AG04450 (cell line): ENCODE measurements at regions not wholly inside any gene's neighbourhood (a gene's known extent, or its start where the extent isn't known, plus 50 kb on each side); places are given as distances from the start of the nearest gene placed in this dataset.

Source experiments
- CTCF ChIA-PET: fragments of 300-600, 350-600 bp; formaldehyde crosslinking; extraction: SDS; loops from one replicate; lab custom pipeline; 2022; ENCODE audit warnings: antibody characterized with exemption, inconsistent platforms; lab: Charles Lee
- POLR2A ChIA-PET: fragments of 350-600 bp; formaldehyde crosslinking; extraction: SDS; loops from one replicate; lab custom pipeline; 2021; ENCODE audit warnings: antibody characterized with exemption, inconsistent platforms; lab: Yijun Ruan, JAX
- DNase-seq: peaks from one replicate; pipeline ENCODE4 v3.0.0-alpha.2; 2011; ENCODE audit warnings: low read depth, low spot score
- H3K27ac ChIP-seq: one replicate; pipeline ENCODE4 v1.5.1; 2012; ENCODE audit warnings: low read depth, low read length, control low read depth
- H3K27me3 ChIP-seq: one replicate; pipeline ENCODE4 v1.6.0; 2012; ENCODE audit warnings: low read length; ENCODE audit not compliant: control insufficient read depth, insufficient read depth
- H3K4me3 ChIP-seq: 2 replicates; pipeline ENCODE4 v1.5.1; 2011; ENCODE audit warnings: mild to moderate bottlenecking, low read depth, low read length, control low read depth
- H3K9me3 ChIP-seq: 2 replicates; pipeline ENCODE4 v1.5.1; 2012; ENCODE audit warnings: low read length; ENCODE audit not compliant: control insufficient read depth, insufficient read depth
- TF ChIP-seq, protein P1 (sequence below): IDR thresholded peaks from 2 replicates; pipeline ENCODE4 v1.5.1; 2011; ENCODE audit warnings: low read depth, low read length, control low read depth, inconsistent platforms

DNA sequence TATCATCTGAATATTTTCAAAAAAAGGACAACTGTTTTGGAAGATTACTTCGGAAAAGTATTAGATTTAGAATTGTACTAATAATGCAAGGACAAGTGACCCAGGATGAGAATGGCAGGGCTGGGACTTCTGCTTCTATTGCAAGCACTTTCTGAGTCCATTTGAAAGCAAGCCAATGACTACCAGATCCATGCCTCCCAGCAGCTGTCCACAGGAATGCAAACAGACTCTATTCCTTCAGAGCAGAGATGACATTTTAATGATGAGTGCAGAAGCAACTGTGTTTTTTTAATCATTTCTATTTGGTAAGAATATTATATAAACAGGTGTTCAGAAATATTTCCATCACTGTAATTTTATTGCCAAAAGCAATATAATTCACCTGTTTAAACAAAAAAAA, 456.7 kb downstream of the SOX11 start:
- POLR2A ChIA-PET: no interaction called here

DNA sequence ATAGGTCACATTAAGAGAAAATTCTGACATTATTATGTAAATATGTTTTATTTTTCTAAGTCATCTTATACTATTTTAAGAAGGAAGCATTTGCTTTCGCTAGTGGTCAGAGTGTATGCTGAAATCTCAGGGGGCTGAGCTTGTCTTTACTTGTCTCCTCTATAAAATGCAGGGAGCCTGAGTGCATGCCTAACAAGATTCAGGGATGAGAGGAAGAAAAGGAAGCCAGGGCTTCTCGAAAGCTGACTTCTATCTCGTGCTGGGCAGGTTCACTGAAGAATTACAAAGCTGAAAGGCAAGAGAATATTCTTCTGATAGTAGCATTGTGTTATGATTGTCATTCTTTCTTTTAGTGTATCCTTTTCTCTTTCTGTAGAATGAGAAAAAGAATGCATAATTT, 467.4 kb downstream of the SOX11 start:
- Histone ChIP-seq H3K4me3 (no peak overlapping the region), H3K27me3 (no peaks in the 10 kb centered on the region), H3K27ac (no peak overlapping the region), H3K9me3 (no peaks in the 10 kb centered on the region)
- no peak for DNase-seq
- ChIA-PET CTCF (no interaction called here), POLR2A (no interaction called here)
- TF ChIP-seq, protein P1, sequence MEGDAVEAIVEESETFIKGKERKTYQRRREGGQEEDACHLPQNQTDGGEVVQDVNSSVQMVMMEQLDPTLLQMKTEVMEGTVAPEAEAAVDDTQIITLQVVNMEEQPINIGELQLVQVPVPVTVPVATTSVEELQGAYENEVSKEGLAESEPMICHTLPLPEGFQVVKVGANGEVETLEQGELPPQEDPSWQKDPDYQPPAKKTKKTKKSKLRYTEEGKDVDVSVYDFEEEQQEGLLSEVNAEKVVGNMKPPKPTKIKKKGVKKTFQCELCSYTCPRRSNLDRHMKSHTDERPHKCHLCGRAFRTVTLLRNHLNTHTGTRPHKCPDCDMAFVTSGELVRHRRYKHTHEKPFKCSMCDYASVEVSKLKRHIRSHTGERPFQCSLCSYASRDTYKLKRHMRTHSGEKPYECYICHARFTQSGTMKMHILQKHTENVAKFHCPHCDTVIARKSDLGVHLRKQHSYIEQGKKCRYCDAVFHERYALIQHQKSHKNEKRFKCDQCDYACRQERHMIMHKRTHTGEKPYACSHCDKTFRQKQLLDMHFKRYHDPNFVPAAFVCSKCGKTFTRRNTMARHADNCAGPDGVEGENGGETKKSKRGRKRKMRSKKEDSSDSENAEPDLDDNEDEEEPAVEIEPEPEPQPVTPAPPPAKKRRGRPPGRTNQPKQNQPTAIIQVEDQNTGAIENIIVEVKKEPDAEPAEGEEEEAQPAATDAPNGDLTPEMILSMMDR: no peak

More for the DNA sequence above, 456.7 kb downstream of the SOX11 start:
- TF ChIP-seq, protein P1: no peak
- no peaks in the 10 kb centered on the region; the same call in none of the 2 replicates for H3K9me3 ChIP-seq
- no peak overlapping the region for H3K4me3 ChIP-seq
- no peak for DNase-seq
- H3K27me3 ChIP-seq: no peaks in the 10 kb centered on the region
- no peak overlapping the region for H3K27ac ChIP-seq
- CTCF ChIA-PET: no interaction called here

DNA sequence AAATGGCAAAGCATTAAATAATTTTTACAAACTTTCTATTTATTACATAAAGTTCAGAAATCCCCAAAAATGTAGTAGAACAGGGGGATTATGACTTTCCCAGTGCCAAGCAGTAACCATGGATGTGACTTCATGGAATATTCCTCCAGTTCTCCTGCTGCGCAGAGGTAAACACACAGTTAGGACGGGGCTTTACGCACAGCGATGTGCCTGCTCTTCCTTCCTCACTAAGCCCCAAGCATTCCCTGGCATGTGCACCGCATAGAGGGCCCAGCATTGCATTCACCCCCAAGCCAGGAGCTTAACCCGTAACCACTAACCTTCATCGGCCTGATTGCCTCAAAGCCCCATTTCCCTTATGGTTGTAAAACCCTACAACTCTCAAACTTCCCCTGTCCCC, 471.7 kb downstream of the SOX11 start:
- Histone ChIP-seq H3K4me3 (no peak overlapping the region), H3K27me3 (no peaks in the 10 kb centered on the region), H3K27ac (no peak overlapping the region), H3K9me3 (no peaks in the 10 kb centered on the region)
- ChIA-PET CTCF (interaction anchor here (1.1 kb wide), 1 partner anchor 609 kb away, joined by 3 read pairs; no protein-coding TSS in a partner anchor), POLR2A (no interaction called here)
- no peak for DNase-seq
- TF ChIP-seq, protein P1: no peak

DNA sequence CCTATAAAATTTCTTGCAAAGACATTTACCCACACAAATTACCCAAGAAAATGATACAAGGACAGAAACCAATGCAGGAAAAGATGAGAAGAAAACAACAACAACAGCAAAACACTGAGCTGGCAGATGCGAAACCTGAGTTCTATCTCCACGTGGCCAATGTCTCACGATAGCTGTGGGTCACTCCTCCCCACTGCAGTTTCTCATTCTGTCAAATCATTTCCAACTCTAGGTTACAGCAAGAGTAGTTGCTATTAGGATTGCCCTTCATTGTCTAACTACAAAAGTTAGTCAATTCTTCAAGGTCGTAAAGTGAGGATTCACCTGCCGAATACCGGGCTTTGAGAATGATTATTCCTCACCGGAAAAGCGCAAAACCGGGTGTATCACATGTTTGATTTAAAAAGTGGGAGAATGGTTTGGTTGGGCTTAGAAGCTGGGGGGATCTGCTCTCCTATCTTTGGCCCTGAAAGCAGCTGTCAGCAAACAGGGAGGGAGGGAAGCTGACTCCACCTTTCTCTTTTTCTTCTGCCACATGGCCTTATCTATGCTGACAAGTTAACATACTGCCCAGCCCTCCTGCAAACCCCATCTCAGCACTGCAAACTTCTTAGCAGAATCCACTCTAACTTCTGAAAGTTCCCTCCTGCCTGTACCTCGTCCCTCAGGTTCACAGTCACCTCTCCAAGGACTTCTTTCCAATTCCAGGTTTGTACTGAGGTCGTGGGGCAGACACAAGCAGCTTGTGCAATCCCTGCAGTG, 473.0 kb downstream of the SOX11 start:
- CTCF ChIA-PET: interaction anchor here (1.1 kb wide), 1 partner anchor 607 kb away, joined by 3 read pairs; no protein-coding TSS in a partner anchor
- no peaks in the 10 kb centered on the region for H3K9me3 ChIP-seq
- POLR2A ChIA-PET: no interaction called here
- H3K4me3 ChIP-seq: no peak overlapping the region
- no peak overlapping the region for H3K27ac ChIP-seq
- TF ChIP-seq, protein P1: no peak
- no peaks in the 10 kb centered on the region for H3K27me3 ChIP-seq
- DNase-seq: no peak

DNA sequence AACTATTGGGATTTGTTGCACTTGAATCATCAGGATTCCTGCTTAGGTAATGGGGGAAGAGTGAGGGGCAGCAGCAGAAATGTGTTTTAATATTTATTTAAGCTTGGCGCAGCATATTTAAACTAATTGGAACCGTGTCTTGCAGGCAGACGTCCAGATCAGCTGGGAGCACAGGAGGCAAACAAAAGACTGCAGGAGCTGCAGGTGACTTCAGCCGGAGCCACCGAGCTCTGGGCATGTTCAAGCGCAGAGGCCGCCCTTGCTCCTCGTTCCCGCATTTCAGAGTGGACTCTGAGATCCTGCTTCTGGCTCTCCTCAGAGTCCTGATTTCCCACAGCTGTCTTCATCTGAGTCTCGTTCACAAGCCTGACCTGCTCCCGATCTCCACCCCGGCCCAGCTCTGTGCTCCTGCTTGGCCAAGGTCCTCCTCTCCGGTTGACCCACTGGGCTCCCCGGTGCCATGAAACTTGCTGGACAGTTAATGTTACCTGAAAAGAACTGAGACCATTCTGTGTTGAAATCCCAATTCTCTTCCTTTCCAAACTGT, 475.5 kb downstream of the SOX11 start:
- TF ChIP-seq, protein P1: no peak
- Histone ChIP-seq H3K9me3 (no peaks in the 10 kb centered on the region), H3K4me3 (no peak overlapping the region), H3K27ac (no peak overlapping the region), H3K27me3 (no peaks in the 10 kb centered on the region)
- ChIA-PET CTCF (no interaction called here), POLR2A (no interaction called here)
- no peak for DNase-seq
